Activated T-helper 2 cell treated with anti-CD3 and anti-CD28 coated beads, Interferon-gamma antibody, Interleukin-2, Interleukin-4, amounts not matched to agents 10 μg/mL and 5 μg/mL and 100 μg/mL, durations not matched to agents 14 hours and 24 hours and 36 hours (primary cell): ENCODE measurements at regions not wholly inside any gene's neighbourhood (a gene's known extent, or its start where the extent isn't known, plus 50 kb on each side); places are given as distances from the start of the nearest gene placed in this dataset.

ENCODE experiments used
- DNase-seq: peaks from one replicate; pipeline ENCODE4 v3.0.0; 2021; ENCODE audit warnings: low spot score
- H3K27ac Mint-ChIP-seq: one replicate; pipeline ENCODE4 v1.8.0; 2021; ENCODE audit warnings: mixed read lengths
- H3K27me3 Mint-ChIP-seq: one replicate; pipeline ENCODE4 v1.8.0; 2021; ENCODE audit warnings: low read depth, mixed read lengths
- H3K36me3 Mint-ChIP-seq: one replicate; pipeline ENCODE4 v1.8.0; 2021; ENCODE audit warnings: low read depth, mixed read lengths
- H3K4me1 Mint-ChIP-seq: one replicate; pipeline ENCODE4 v1.8.0; 2021; ENCODE audit warnings: low read depth, mixed read lengths
- H3K4me3 Mint-ChIP-seq: one replicate; pipeline ENCODE4 v1.8.0; 2021; ENCODE audit warnings: low read depth, mild to moderate bottlenecking, moderate library complexity, mixed read lengths
- H3K9me3 Mint-ChIP-seq: one replicate; pipeline ENCODE4 v1.8.0; 2021; ENCODE audit warnings: mixed read lengths
- intact Hi-C: fragments of 100-400 bp; cut with micrococcal nuclease; formaldehyde crosslinking; loops from one replicate; pipeline ENCODE4 v1.15.1; 2023

- no peaks in the 10 kb centered on the region for H3K36me3 Mint-ChIP-seq
- H3K4me1 Mint-ChIP-seq = no peaks in the 10 kb centered on the region
- no peaks in the 10 kb centered on the region for H3K27me3 Mint-ChIP-seq
- intact Hi-C loops = no loop called here
- no peak overlapping the region for H3K4me3 Mint-ChIP-seq
- H3K9me3 Mint-ChIP-seq = peaks cover 47% of the 10 kb centered on the region
- H3K27ac Mint-ChIP-seq = no peak overlapping the region
- no peak for DNase-seq
Observed at GRCh38 chr7:53642866-53643265, 607.4 kb downstream of the POM121L12 start.

GRCh38 chr7:53656881-53657280 lies 621.4 kb downstream of the POM121L12 start:
- H3K36me3 Mint-ChIP-seq = no peaks in the 10 kb centered on the region
- no peak overlapping the region for H3K4me3 Mint-ChIP-seq
- intact Hi-C loops = no loop called here
- H3K27me3 Mint-ChIP-seq = no peaks in the 10 kb centered on the region
- no peak for DNase-seq
- peaks cover 55% of the 10 kb centered on the region for H3K9me3 Mint-ChIP-seq
- no peak overlapping the region for H3K27ac Mint-ChIP-seq
- H3K4me1 Mint-ChIP-seq = no peaks in the 10 kb centered on the region

- H3K4me1 Mint-ChIP-seq = no peaks in the 10 kb centered on the region
- peaks cover 50% of the 10 kb centered on the region for H3K9me3 Mint-ChIP-seq
- no peak for DNase-seq
- intact Hi-C loops = no loop called here
- H3K36me3 Mint-ChIP-seq = no peaks in the 10 kb centered on the region
- no peaks in the 10 kb centered on the region for H3K27me3 Mint-ChIP-seq
- no peak overlapping the region for H3K27ac Mint-ChIP-seq
- no peak overlapping the region for H3K4me3 Mint-ChIP-seq
Observed at GRCh38 chr7:53657586-53657985, 622.2 kb downstream of the POM121L12 start.

- intact Hi-C loops = no loop called here
- no peaks in the 10 kb centered on the region for H3K4me1 Mint-ChIP-seq
- no peaks in the 10 kb centered on the region for H3K27me3 Mint-ChIP-seq
- no peak overlapping the region for H3K27ac Mint-ChIP-seq
- peaks cover 53% of the 10 kb centered on the region for H3K9me3 Mint-ChIP-seq
- DNase-seq = no peak
- H3K4me3 Mint-ChIP-seq = no peak overlapping the region
- no peaks in the 10 kb centered on the region for H3K36me3 Mint-ChIP-seq
Observed at GRCh38 chr7:53658951-53659350, 623.5 kb downstream of the POM121L12 start.

- Mint-ChIP-seq H3K9me3 (peaks cover 67% of the 10 kb centered on the region), H3K36me3 (no peaks in the 10 kb centered on the region), H3K27ac (no peak overlapping the region), H3K4me1 (no peaks in the 10 kb centered on the region), H3K27me3 (no peaks in the 10 kb centered on the region), H3K4me3 (no peak overlapping the region)
- intact Hi-C loops = no loop called here
- DNase-seq = no peak
Observed at GRCh38 chr7:53661645-53662217, 626.3 kb downstream of the POM121L12 start.

GRCh38 chr7:53672681-53673080 lies 637.2 kb downstream of the POM121L12 start:
- H3K4me3 Mint-ChIP-seq = no peak overlapping the region
- intact Hi-C loops = no loop called here
- H3K4me1 Mint-ChIP-seq = no peaks in the 10 kb centered on the region
- no peaks in the 10 kb centered on the region for H3K27me3 Mint-ChIP-seq
- DNase-seq = no peak
- peaks cover 33% of the 10 kb centered on the region for H3K9me3 Mint-ChIP-seq
- H3K36me3 Mint-ChIP-seq = no peaks in the 10 kb centered on the region
- H3K27ac Mint-ChIP-seq = no peak overlapping the region

- no peaks in the 10 kb centered on the region for H3K27me3 Mint-ChIP-seq
- H3K27ac Mint-ChIP-seq = no peak overlapping the region
- peaks cover 58% of the 10 kb centered on the region for H3K9me3 Mint-ChIP-seq
- DNase-seq = no peak
- H3K4me1 Mint-ChIP-seq = no peaks in the 10 kb centered on the region
- H3K36me3 Mint-ChIP-seq = no peaks in the 10 kb centered on the region
- no peak overlapping the region for H3K4me3 Mint-ChIP-seq
- intact Hi-C loops = no loop called here
Observed at GRCh38 chr7:53675835-53676234, 640.4 kb downstream of the POM121L12 start.

GRCh38 chr7:53684693-53685092 lies 649.3 kb downstream of the POM121L12 start:
- no peaks in the 10 kb centered on the region for H3K36me3 Mint-ChIP-seq
- no peak for DNase-seq
- no peak overlapping the region for H3K4me3 Mint-ChIP-seq
- peaks cover 67% of the 10 kb centered on the region for H3K9me3 Mint-ChIP-seq
- H3K27ac Mint-ChIP-seq = no peak overlapping the region
- H3K27me3 Mint-ChIP-seq = no peaks in the 10 kb centered on the region
- H3K4me1 Mint-ChIP-seq = no peaks in the 10 kb centered on the region
- intact Hi-C loops = no loop called here

- DNase-seq = no peak
- Mint-ChIP-seq H3K4me1 (no peaks in the 10 kb centered on the region), H3K4me3 (no peak overlapping the region), H3K27ac (no peak overlapping the region), H3K27me3 (no peaks in the 10 kb centered on the region), H3K9me3 (peaks cover 52% of the 10 kb centered on the region), H3K36me3 (no peaks in the 10 kb centered on the region)
- intact Hi-C loops = no loop called here
Observed at GRCh38 chr7:53690411-53690810, 655.0 kb downstream of the POM121L12 start.

- Mint-ChIP-seq H3K36me3 (no peaks in the 10 kb centered on the region), H3K4me1 (no peaks in the 10 kb centered on the region), H3K4me3 (no peak overlapping the region), H3K27ac (no peak overlapping the region), H3K9me3 (peaks cover 24% of the 10 kb centered on the region), H3K27me3 (no peaks in the 10 kb centered on the region)
- intact Hi-C loops = no loop called here
- no peak for DNase-seq
Observed at GRCh38 chr7:53697913-53698312, 662.5 kb downstream of the POM121L12 start.

- H3K9me3 Mint-ChIP-seq = peaks cover 21% of the 10 kb centered on the region
- no peak overlapping the region for H3K27ac Mint-ChIP-seq
- no peaks in the 10 kb centered on the region for H3K27me3 Mint-ChIP-seq
- H3K4me1 Mint-ChIP-seq = no peaks in the 10 kb centered on the region
- no peaks in the 10 kb centered on the region for H3K36me3 Mint-ChIP-seq
- intact Hi-C loops = no loop called here
- H3K4me3 Mint-ChIP-seq = no peak overlapping the region
- DNase-seq = no peak
Observed at GRCh38 chr7:53699215-53699837, 663.9 kb downstream of the POM121L12 start.

GRCh38 chr7:53719122-53719521 lies 683.7 kb downstream of the POM121L12 start:
- no peak overlapping the region for H3K4me3 Mint-ChIP-seq
- H3K4me1 Mint-ChIP-seq = no peaks in the 10 kb centered on the region
- H3K36me3 Mint-ChIP-seq = no peaks in the 10 kb centered on the region
- H3K27ac Mint-ChIP-seq = no peak overlapping the region
- peaks cover 43% of the 10 kb centered on the region for H3K9me3 Mint-ChIP-seq
- intact Hi-C loops = no loop called here
- H3K27me3 Mint-ChIP-seq = no peaks in the 10 kb centered on the region
- DNase-seq = no peak

GRCh38 chr7:53740971-53741370 lies 705.5 kb downstream of the POM121L12 start:
- no peak overlapping the region for H3K27ac Mint-ChIP-seq
- H3K4me3 Mint-ChIP-seq = no peak overlapping the region
- H3K9me3 Mint-ChIP-seq = peaks cover 60% of the 10 kb centered on the region
- intact Hi-C loops = no loop called here
- no peaks in the 10 kb centered on the region for H3K36me3 Mint-ChIP-seq
- H3K4me1 Mint-ChIP-seq = no peaks in the 10 kb centered on the region
- no peaks in the 10 kb centered on the region for H3K27me3 Mint-ChIP-seq
- no peak for DNase-seq
